ENCODE measurements at regions not wholly inside any gene's neighbourhood (a gene's known extent, or its start where the extent isn't known, plus 50 kb on each side); places are given as distances from the start of the nearest gene placed in this dataset.

- no peak overlapping the region for H4K91ac ChIP-seq (ENCODE audit: insufficient read length, low read depth, low read length)
- no peak overlapping the region for H3K4me2 ChIP-seq (ENCODE audit: insufficient read depth, insufficient read length, low read length)
- no peak overlapping the region for H4K8ac ChIP-seq (replicated peaks; ENCODE audit: insufficient read length, low read depth, low read length)
- H2BK12ac ChIP-seq (ENCODE audit: insufficient read length, low read depth, low read length), result no peak overlapping the region
- DNase-seq, result no peak
- no peak overlapping the region for H3K14ac ChIP-seq (ENCODE audit: insufficient read depth, low read length)
- H3K23ac ChIP-seq (ENCODE audit: insufficient read length, low read depth, low read length), result no peak overlapping the region
- H3K79me2 ChIP-seq (ENCODE audit: insufficient read depth, low read length), result no peaks in the 10 kb centered on the region
- peaks cover 3 to 5% of the 10 kb centered on the region in 2 experiments; a peak in 3 of 4 replicates for H3K4me1 Mint-ChIP-seq
- H2AFZ ChIP-seq (ENCODE audit: low read length), result no peak overlapping the region
- H2BK20ac ChIP-seq (ENCODE audit: low read depth, low read length, poor library complexity, severe bottlenecking), result no peak overlapping the region
- H3K27me3 ChIP-seq (ENCODE audit: insufficient read depth, low read length), result no peaks in the 10 kb centered on the region
- H4K5ac ChIP-seq (ENCODE audit: insufficient read length, low read depth, low read length), result no peak overlapping the region
- TF ChIP-seq, protein P1, sequence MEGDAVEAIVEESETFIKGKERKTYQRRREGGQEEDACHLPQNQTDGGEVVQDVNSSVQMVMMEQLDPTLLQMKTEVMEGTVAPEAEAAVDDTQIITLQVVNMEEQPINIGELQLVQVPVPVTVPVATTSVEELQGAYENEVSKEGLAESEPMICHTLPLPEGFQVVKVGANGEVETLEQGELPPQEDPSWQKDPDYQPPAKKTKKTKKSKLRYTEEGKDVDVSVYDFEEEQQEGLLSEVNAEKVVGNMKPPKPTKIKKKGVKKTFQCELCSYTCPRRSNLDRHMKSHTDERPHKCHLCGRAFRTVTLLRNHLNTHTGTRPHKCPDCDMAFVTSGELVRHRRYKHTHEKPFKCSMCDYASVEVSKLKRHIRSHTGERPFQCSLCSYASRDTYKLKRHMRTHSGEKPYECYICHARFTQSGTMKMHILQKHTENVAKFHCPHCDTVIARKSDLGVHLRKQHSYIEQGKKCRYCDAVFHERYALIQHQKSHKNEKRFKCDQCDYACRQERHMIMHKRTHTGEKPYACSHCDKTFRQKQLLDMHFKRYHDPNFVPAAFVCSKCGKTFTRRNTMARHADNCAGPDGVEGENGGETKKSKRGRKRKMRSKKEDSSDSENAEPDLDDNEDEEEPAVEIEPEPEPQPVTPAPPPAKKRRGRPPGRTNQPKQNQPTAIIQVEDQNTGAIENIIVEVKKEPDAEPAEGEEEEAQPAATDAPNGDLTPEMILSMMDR (conservative IDR thresholded peaks at IDR 0.05), result no peak
- H3K4ac ChIP-seq (ENCODE audit: low read depth, low read length), result no peak overlapping the region
- no peaks in the 10 kb centered on the region for H4K20me1 ChIP-seq (ENCODE audit: control insufficient read depth, insufficient read depth, insufficient read length)
- no peak overlapping the region for H2BK120ac ChIP-seq (ENCODE audit: low read depth, low read length, poor library complexity, severe bottlenecking)
- no peak overlapping the region for H3K27ac Mint-ChIP-seq
- no peak overlapping the region for H3K27ac ChIP-seq (ENCODE audit: insufficient read length, low read depth, low read length)
- H3K18ac ChIP-seq (ENCODE audit: insufficient read length, low read depth, low read length), result no peak overlapping the region
- no peak overlapping the region for H3T11ph ChIP-seq (ENCODE audit: low read length)
- no peaks in the 10 kb centered on the region for H3K36me3 Mint-ChIP-seq (ENCODE audit: insufficient read depth in 1 of 3, low read depth in 3 of 3)
- H2BK15ac ChIP-seq (ENCODE audit: low read depth, low read length), result no peak overlapping the region
- no peaks in the 10 kb centered on the region for H3K79me1 ChIP-seq (ENCODE audit: insufficient read depth, low read depth, low read length, poor library complexity, severe bottlenecking)
- H2AK5ac ChIP-seq (ENCODE audit: insufficient read length, low read length), result no peak overlapping the region
- no peak overlapping the region for H3K9ac ChIP-seq (ENCODE audit: extremely low read depth, insufficient read length, low read length)
- no peaks in the 10 kb centered on the region for H3K27me3 Mint-ChIP-seq (ENCODE audit: low read depth)
- no peak overlapping the region for H2BK5ac ChIP-seq (ENCODE audit: insufficient read length, low read length)
- no peaks in the 10 kb centered on the region for H3K4me1 ChIP-seq (ENCODE audit: insufficient read depth, low read length)
- no peaks in the 10 kb centered on the region for H3K9me3 Mint-ChIP-seq
- no peak overlapping the region for H3K4me3 Mint-ChIP-seq
- no peak overlapping the region for H3K56ac ChIP-seq (ENCODE audit: insufficient read length, low read depth, low read length)
- H3K23me2 ChIP-seq (ENCODE audit: insufficient read length, low read depth, low read length, poor library complexity, severe bottlenecking), result no peaks in the 10 kb centered on the region
- no peaks in the 10 kb centered on the region for H3K9me3 ChIP-seq (ENCODE audit: control insufficient read depth, low read depth, low read length)
Measured at GRCh38 chr5:56356836-56357160, 123.7 kb upstream of the ANKRD55 start.

Data from H9 (cell line).